ENCODE measurements at regions not wholly inside any gene's neighbourhood (a gene's known extent, or its start where the extent isn't known, plus 50 kb on each side); places are given as distances from the start of the nearest gene placed in this dataset.

DNA sequence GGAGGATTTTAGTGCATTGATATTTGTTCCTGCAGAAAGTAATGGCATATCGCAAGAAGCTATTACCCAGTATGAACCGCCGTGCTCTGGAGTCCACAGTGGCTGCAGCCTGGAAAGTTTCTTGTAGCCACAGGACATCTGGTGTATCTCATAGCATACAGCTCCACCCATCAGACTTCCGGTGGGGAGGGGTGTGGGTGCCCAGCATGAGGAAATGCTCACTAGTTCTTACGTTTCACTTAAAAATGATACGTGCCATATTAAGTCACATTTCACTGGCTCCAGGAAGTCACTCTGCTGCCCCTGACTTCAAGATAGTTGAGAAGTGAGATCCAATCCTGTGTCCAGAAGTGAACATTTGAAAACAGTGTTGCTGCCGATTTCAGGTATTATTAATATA is 990.4 kb downstream of the GBE1 start:
- TF ChIP-seq, protein P1, sequence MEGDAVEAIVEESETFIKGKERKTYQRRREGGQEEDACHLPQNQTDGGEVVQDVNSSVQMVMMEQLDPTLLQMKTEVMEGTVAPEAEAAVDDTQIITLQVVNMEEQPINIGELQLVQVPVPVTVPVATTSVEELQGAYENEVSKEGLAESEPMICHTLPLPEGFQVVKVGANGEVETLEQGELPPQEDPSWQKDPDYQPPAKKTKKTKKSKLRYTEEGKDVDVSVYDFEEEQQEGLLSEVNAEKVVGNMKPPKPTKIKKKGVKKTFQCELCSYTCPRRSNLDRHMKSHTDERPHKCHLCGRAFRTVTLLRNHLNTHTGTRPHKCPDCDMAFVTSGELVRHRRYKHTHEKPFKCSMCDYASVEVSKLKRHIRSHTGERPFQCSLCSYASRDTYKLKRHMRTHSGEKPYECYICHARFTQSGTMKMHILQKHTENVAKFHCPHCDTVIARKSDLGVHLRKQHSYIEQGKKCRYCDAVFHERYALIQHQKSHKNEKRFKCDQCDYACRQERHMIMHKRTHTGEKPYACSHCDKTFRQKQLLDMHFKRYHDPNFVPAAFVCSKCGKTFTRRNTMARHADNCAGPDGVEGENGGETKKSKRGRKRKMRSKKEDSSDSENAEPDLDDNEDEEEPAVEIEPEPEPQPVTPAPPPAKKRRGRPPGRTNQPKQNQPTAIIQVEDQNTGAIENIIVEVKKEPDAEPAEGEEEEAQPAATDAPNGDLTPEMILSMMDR (IDR thresholded peaks at IDR 0.05) = no peak
- TF ChIP-seq POLR2AphosphoS5 (IDR thresholded peaks at IDR 0.05; ENCODE audit: low read depth, low read length) = no peak

All from Panc1 (cell line).